ENCODE measurements at regions not wholly inside any gene's neighbourhood (a gene's known extent, or its start where the extent isn't known, plus 50 kb on each side); places are given as distances from the start of the nearest gene placed in this dataset.
"Not testable (repeated sequence)": the region's sequence is repeated elsewhere in the genome, so short reads cannot be mapped to it uniquely, and the experiment has no call there.

DNA sequence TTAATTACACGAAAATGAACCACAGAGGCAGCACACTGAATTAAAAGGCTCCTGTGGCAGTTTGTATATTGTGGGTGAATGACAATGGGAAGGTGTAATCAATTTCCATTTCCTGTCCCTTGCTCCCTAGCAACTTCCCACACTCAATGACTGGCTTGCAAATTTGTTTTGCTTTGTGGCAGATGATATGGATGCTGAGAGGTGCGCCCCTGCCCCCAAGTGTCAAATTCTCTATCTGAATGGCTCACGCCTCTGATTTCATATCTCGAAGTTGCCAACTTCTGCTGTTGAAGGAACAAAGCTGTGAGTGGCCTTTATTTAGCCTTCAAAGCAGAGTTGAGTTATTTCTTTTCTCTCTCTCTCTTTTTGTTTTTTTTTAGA lies 86.0 kb downstream of the FOXD2 start:
- DNase-seq, result no peak

DNA sequence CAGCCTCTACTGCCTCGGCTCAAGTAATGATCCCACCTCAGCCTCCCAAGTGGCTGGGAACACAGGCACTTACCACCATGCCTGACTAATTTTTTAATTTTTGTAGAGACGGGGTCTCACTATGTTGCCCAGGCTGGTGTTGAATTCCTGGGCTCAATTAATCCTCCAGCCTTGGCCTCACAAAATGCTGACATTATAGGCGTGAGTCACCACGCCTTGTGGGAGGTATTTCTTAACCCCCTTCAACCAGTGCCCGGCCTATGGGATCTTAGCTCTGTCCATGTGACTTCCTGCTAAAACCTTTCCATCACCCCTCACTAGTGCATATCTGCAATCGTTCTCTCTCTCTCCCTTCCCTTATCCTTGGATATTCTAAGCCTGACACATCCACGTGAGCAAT lies 86.4 kb downstream of the FOXD2 start:
- DNase-seq, result no peak

- DNase-seq, result no peak
Observed at GRCh38 chr1:47527653-47528272, 89.9 kb downstream of the FOXD2 start.

DNA sequence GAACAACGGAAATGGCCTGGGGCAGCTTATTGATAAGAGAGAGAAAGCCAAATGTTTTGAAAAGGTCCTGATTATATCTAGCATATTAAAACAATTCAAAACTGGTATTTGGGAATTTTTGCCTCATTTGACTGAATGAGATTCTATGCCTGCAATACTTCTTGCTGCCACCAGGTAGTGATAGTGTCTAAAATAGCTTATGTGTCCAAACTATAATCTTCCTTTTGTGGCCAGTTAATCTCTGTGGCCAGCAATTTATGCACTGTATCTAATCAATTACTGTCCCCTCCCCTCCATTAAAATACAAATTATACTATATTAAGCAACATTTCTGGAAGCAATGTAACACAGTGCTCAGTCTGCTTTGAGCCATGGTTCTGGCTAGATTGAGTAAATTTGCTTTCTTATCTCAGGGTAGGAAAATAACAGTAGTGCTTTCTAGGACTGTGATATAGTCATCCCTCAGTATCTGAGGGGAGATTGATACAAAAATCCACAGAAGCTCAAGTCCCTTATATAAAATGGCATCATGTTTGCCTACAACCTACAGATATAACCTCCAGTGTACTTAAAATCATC lies 91.8 kb downstream of the FOXD2 start:
- DNase-seq, result no peak

DNA sequence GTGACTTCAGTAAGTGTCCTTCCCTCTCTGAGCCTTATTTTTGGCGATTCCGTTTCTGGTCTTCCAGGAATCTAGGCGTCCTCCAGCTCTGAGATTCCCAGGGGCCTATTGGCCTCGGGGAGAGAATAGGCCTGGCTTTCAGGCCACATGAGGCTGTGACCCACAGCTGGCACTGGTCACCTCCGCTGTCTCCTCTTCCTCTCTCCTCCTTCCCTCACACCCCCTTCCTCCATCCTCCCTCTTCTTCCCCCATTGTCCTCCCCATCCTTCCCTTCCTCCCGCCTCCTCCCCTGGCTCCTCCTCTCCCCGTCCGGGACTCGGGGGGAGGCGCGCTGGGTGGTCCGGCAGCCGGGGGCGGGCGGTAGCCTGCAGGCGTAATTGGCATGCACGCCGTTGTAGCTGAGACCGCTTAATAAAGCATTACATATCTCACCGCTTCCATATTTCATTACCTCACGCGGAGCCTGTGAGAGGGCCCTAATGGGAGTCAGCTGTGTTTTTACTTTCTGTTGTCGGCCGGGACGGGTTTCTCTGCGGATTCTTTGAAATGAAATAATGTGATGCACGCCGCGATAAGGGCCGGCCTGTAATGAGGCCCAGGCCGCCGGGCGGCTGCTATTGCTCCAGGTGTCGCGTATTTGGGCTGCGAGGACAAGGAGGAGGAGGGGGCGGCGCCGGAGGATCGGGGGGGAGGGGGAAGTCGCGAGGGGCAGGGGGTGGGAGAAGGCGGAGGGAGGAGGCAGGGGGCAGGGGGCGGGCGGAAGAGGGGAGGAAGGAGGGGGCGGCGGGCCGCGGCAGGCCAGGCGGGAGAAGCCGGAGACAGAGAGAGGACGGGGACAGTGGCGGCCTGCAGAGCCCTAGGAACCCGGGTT lies 95.3 kb downstream of the FOXD2 start:
- DNase-seq, result no peak

GRCh38 chr1:47533793-47534328 lies 96.0 kb downstream of the FOXD2 start:
- DNase-seq, result no peak

DNA sequence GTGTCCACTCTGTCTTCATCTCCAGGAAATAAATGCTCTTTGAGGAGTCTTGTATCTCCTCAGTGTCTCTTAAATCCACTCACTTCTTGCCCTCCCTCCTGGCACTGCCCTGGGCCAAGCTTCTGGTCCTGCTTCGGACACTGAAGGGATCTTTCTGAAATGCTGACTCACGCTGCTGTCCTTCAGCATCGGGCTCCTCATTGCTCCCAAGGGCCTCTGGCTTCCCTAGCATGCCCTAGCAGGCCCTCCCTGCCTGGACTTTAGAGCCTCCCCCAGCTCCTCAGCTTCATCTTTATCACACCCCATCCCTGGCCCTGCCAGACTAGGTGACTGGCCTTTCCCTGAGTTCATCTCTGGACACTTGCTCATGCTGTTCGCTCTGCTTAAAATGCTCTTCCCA lies 96.6 kb downstream of the FOXD2 start:
- DNase-seq, result no peak

DNA sequence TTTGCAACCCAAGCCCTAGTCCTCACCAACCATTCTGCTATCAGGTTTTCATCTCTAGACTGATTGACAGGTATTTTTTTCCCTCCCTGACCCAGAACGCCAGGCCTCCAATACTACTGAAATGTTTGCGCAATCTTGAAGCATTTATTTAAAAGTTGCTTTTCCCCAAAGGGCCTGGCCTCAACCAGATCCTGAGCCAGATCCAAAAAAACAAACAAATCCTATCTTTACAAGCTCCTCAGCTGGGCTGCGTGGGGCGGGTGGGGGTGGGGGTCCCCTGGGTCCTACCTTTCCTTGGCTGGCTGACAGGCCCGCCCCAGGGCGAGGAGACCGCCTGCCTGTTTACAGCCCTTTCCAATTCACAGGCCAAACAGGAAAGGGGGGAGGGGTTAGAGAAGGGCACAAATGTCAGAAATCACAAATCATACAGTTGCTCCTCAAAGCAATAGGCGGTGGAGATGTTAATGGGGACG lies 98.8 kb downstream of the FOXD2 start:
- no peak for DNase-seq

GRCh38 chr1:47537268-47537667 lies 99.4 kb downstream of the FOXD2 start:
- no peak for DNase-seq

- DNase-seq, result no peak
Observed at GRCh38 chr1:47537966-47538365, 100.1 kb downstream of the FOXD2 start.

GRCh38 chr1:47538530-47538929 lies 100.7 kb downstream of the FOXD2 start:
- not testable (repeated sequence) for DNase-seq

DNA sequence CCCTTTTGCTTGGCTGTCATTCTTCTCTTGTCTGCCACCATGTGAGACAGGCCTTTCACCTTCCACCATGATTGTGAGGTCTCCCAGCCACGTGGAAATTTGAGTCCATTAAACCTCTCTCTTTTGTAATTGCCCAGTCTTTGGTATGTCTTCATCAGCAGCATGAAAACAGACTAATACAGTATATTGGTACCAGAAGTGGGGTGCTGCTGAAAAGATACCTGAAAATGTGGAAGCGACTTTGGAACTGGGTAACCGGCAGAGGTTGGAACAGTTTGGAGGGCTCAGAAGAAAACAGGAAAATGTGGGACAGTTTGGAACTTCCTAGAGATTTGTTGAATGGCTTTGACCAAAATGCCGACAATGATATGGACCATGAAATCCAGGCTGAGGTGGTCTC lies 103.9 kb downstream of the FOXD2 start:
- DNase-seq, result not testable (repeated sequence)

DNA sequence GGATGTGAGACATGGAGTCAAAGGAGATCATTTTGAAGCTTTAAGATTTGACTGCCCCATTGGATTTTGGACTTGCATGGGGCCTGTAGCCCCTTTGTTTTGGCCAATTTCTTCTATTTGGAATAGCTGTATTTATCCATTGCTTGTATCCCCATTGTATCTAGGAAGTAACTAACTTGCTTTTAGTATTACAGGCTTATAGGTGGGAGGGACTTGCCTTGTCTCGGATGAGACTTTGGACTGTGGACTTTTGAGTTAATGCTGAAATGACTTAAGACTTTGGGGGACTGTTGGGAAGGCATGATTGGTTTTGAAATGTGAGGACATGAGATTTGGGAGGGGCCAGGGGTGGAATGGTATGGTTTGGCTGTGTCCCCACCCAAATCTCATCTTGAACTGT lies 105.2 kb downstream of the FOXD2 start:
- not testable (repeated sequence) for DNase-seq

- DNase-seq, result no peak
Observed at GRCh38 chr1:47545912-47546483, 108.2 kb downstream of the FOXD2 start.

GRCh38 chr1:47547753-47548573 lies 110.1 kb downstream of the FOXD2 start:
- no peak for DNase-seq

GRCh38 chr1:47548637-47549036 lies 110.8 kb downstream of the FOXD2 start:
- DNase-seq, result no peak

DNA sequence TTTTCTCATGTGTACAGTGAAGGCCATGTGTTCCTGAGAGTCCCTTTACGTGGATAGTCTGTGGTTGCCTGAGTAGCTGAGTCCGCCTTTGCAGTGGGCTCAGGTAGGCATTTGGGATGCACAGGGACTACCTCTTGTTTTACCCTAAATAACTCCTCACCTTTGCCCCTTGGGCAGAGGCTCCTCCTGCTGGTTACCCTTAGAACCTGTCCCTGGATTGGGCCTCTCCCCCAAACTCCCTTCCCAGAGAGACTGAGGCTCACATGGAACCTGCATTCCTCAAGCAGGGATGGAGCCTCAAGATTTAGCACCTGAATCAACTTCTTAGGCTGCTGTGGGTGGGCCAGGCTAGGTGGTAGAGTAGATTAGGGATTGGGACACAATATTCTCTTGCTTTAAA lies 111.7 kb downstream of the FOXD2 start:
- DNase-seq, result no peak

- no peak for DNase-seq
Observed at GRCh38 chr1:47550929-47551328, 113.1 kb downstream of the FOXD2 start.

DNA sequence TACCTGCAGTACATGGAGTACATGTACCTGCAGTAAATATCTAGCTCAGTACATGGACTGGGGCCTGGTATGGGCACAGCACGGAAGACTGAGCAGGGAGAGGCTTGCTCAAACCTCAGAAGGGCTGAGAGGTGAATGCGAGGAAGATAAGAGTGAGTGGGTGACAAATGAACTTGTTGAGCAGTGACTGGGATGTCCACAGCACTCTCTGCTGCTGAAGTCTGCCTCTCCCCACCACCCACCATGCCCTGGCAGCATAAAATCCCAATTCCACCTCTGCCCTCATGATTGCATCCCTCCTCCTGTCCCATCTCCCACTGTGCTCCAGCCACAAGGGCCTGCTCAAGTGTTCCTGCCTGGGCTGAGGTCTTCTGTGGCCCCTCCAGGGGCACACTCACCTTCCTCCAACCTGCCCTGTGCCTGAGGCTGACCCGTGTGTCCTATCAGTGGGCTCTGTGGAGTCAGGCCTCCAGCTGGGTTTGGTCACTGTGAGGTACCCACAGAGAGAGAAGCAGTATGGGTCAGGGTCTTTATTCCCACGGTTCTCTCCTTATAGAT lies 114.2 kb downstream of the FOXD2 start:
- no peak for DNase-seq

- DNase-seq, result no peak
Observed at GRCh38 chr1:47554082-47554481, 116.2 kb downstream of the FOXD2 start.

GRCh38 chr1:47554901-47555300 lies 117.1 kb downstream of the FOXD2 start:
- no peak for DNase-seq

DNA sequence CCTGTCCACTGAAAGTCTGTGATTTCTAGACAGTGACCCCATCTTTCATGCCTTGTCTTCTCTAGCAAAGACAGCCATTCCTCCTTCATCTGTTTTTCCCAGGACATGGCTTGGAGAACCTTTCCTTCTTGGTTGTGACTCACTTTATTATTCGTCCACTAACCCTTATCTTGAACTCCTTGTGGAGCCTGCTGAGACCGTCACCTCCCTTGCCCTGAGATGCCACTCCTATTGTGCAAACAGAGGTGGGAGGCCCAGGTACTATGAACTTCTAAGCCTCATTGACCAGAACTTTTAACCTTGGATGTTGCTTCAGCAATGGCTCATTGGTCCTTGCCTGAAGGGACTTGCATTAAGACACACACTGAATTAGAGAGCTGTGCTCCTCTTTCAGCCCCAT lies 117.5 kb downstream of the FOXD2 start:
- no peak for DNase-seq

Measured in activated CD4-positive, alpha-beta T cell treated with anti-CD3 and anti-CD28 coated beads, Interleukin-2, amount 50 U/mL, for 4 hours (primary cell).